C4-2B (cell line): ENCODE measurements at regions not wholly inside any gene's neighbourhood (a gene's known extent, or its start where the extent isn't known, plus 50 kb on each side); places are given as distances from the start of the nearest gene placed in this dataset.

ENCODE experiments used
- CTCF ChIP-seq: fragments of 450-650 bp; conservative IDR thresholded peaks from 2 replicates; pipeline ENCODE4 v1.5.1; 2017; ENCODE audit warnings: mild to moderate bottlenecking
- ZFX ChIP-seq: fragments of 450-650 bp; IDR thresholded peaks from 2 replicates; pipeline ENCODE4 v1.6.1; 2017

- TF ChIP-seq CTCF (no peak), ZFX (no peak)
Observed at GRCh38 chr17:65389426-65389825, 172.0 kb downstream of the AXIN2 start.
